Transverse colon (tissue), 3 donors: ENCODE measurements at regions not wholly inside any gene's neighbourhood (a gene's known extent, or its start where the extent isn't known, plus 50 kb on each side); places are given as distances from the start of the nearest gene placed in this dataset.

Experiments used
- CTCF ChIP-seq, 5 experiments: fragments of 200-600 bp in 3 of 5; fragments of 450-650 bp in 2 of 5; sonication (generic) in 3 of 5; IDR thresholded peaks; 1 replicate in 2 of 5; 2 replicates in 3 of 5; pipeline ENCODE4 v1.5.1; 2016 to 2017; ENCODE audit warnings: antibody characterized with exemption in 5 of 5, inconsistent platforms in 3 of 5, mild to moderate bottlenecking in 2 of 5, moderate library complexity in 1 of 5
- EP300 ChIP-seq: sonication (generic); formaldehyde crosslinking; IDR thresholded peaks from one replicate; pipeline ENCODE4 v1.6.1; 2017; ENCODE audit warnings: antibody characterized with exemption, low read depth
- POLR2A ChIP-seq: fragments of 450-650 bp; IDR thresholded peaks from one replicate; pipeline ENCODE4 v1.6.1; 2016; ENCODE audit warnings: antibody characterized with exemption, mild to moderate bottlenecking, moderate library complexity

- TF ChIP-seq CTCF (IDR thresholded peaks at IDR 0.05) (no peak), POLR2A (no peak), EP300 (no peak)
Measured at GRCh38 chr1:2890221-2890850, 88.8 kb upstream of the TTC34 start.
